Activated T-cell treated with anti-CD3 and anti-CD28 coated beads, Interleukin-2, amount 50 U/mL, for 48 hours (primary cell): ENCODE measurements at regions not wholly inside any gene's neighbourhood (a gene's known extent, or its start where the extent isn't known, plus 50 kb on each side); places are given as distances from the start of the nearest gene placed in this dataset.

Experiments used
- DNase-seq, 2 experiments: peaks; one replicate each; pipeline ENCODE4 v3.0.0-alpha.2; 2020

- DNase-seq: no peak
Observed at GRCh38 chr2:51111532-51111931, 79.6 kb upstream of the NRXN1 start.

GRCh38 chr2:51108794-51109193, 76.9 kb upstream of the NRXN1 start:
- no peak for DNase-seq

GRCh38 chr2:51107841-51108240, 75.9 kb upstream of the NRXN1 start:
- no peak for DNase-seq

GRCh38 chr2:51105811-51106210, 73.9 kb upstream of the NRXN1 start:
- no peak for DNase-seq

- DNase-seq: no peak
Observed at GRCh38 chr2:51103205-51103604, 71.3 kb upstream of the NRXN1 start.

- no peak for DNase-seq
Observed at GRCh38 chr2:51093016-51093415, 61.1 kb upstream of the NRXN1 start.

- no peak for DNase-seq
Observed at GRCh38 chr2:51085420-51086068, 53.6 kb upstream of the NRXN1 start.

- DNase-seq: no peak
Observed at GRCh38 chr2:51084750-51085149, 52.8 kb upstream of the NRXN1 start.
